ENCODE measurements at regions not wholly inside any gene's neighbourhood (a gene's known extent, or its start where the extent isn't known, plus 50 kb on each side); places are given as distances from the start of the nearest gene placed in this dataset.
A peak's percentile ranks its signal among the peaks of the same experiment; 100 is the strongest.
"Not testable (repeated sequence)": the region's sequence is repeated elsewhere in the genome, so short reads cannot be mapped to it uniquely, and the experiment has no call there.

- DNase-seq (ENCODE audit: low spot score): no peak
Observed at GRCh38 chr6:156601152-156602065, 175.8 kb upstream of the ARID1B start.

- no peak for DNase-seq (ENCODE audit: low spot score)
Observed at GRCh38 chr6:156600678-156601077, 176.5 kb upstream of the ARID1B start.

GRCh38 chr6:156599978-156600590 lies 177.1 kb upstream of the ARID1B start:
- no peak for DNase-seq (ENCODE audit: low spot score)

- no peak for DNase-seq (ENCODE audit: low spot score)
Observed at GRCh38 chr6:156599366-156599765, 177.8 kb upstream of the ARID1B start.

- no peak for DNase-seq (ENCODE audit: low spot score)
Observed at GRCh38 chr6:156598855-156599180, 178.4 kb upstream of the ARID1B start.

GRCh38 chr6:156598071-156598854 lies 178.9 kb upstream of the ARID1B start:
- no peak for DNase-seq (ENCODE audit: low spot score)

- no peak for DNase-seq (ENCODE audit: low spot score)
Observed at GRCh38 chr6:156597095-156597494, 180.1 kb upstream of the ARID1B start.

- DNase-seq (ENCODE audit: low spot score): no peak
Observed at GRCh38 chr6:156595476-156595875, 181.7 kb upstream of the ARID1B start.

GRCh38 chr6:156593893-156594292 lies 183.3 kb upstream of the ARID1B start:
- no peak for DNase-seq (ENCODE audit: low spot score)

GRCh38 chr6:156593127-156593526 lies 184.1 kb upstream of the ARID1B start:
- DNase-seq (ENCODE audit: low spot score): no peak

- DNase-seq (ENCODE audit: low spot score): no peak
Observed at GRCh38 chr6:156590482-156590881, 186.7 kb upstream of the ARID1B start.

GRCh38 chr6:156589281-156589680 lies 187.9 kb upstream of the ARID1B start:
- DNase-seq (ENCODE audit: low spot score): no peak

GRCh38 chr6:156587751-156588301 lies 189.4 kb upstream of the ARID1B start:
- no peak for DNase-seq (ENCODE audit: low spot score)

- no peak for DNase-seq (ENCODE audit: low spot score)
Observed at GRCh38 chr6:156587071-156587470, 190.1 kb upstream of the ARID1B start.

GRCh38 chr6:156585859-156586258 lies 191.3 kb upstream of the ARID1B start:
- peak; percentile 27 for DNase-seq (ENCODE audit: low spot score)

- DNase-seq (ENCODE audit: low spot score): not testable (repeated sequence)
Observed at GRCh38 chr6:156584121-156584520, 193.1 kb upstream of the ARID1B start.

- no peak for DNase-seq (ENCODE audit: low spot score)
Observed at GRCh38 chr6:156583083-156583482, 194.1 kb upstream of the ARID1B start.

- DNase-seq (ENCODE audit: low spot score): no peak
Observed at GRCh38 chr6:156582509-156582992, 194.6 kb upstream of the ARID1B start.

GRCh38 chr6:156579564-156579963 lies 197.6 kb upstream of the ARID1B start:
- no peak for DNase-seq (ENCODE audit: low spot score)

- no peak for DNase-seq (ENCODE audit: low spot score)
Observed at GRCh38 chr6:156577749-156578148, 199.4 kb upstream of the ARID1B start.

GRCh38 chr6:156575361-156575760 lies 201.8 kb upstream of the ARID1B start:
- DNase-seq (ENCODE audit: low spot score): no peak

GRCh38 chr6:156564807-156565149 lies 212.4 kb upstream of the ARID1B start:
- no peak for DNase-seq (ENCODE audit: low spot score)

Data from SK-N-DZ (cell line).